ENCODE measurements at regions not wholly inside any gene's neighbourhood (a gene's known extent, or its start where the extent isn't known, plus 50 kb on each side); places are given as distances from the start of the nearest gene placed in this dataset.

GRCh38 chr6:82419132-82419581, 55.5 kb downstream of the TPBG start:
- no peak overlapping the region for H3K4me3 ChIP-seq
- no peak for DNase-seq
- no peaks in the 10 kb centered on the region for H3K27me3 ChIP-seq
- H3K36me3 ChIP-seq = no peaks in the 10 kb centered on the region
- no peaks in the 10 kb centered on the region for H3K9me3 ChIP-seq
- no peak overlapping the region for H3K27ac ChIP-seq
- intact Hi-C loops (cut with DNase I) = no loop called here
- peaks cover 0 to 6% (median 4%) of the 10 kb centered on the region in 3 donors for H3K4me1 ChIP-seq
- WGBS, 2 donors = 80 to 86% methylated on average over 3 of the region's 3 CpGs
- no peak for TF ChIP-seq POLR2A (IDR thresholded peaks at IDR 0.05)
- TF ChIP-seq, protein P1, sequence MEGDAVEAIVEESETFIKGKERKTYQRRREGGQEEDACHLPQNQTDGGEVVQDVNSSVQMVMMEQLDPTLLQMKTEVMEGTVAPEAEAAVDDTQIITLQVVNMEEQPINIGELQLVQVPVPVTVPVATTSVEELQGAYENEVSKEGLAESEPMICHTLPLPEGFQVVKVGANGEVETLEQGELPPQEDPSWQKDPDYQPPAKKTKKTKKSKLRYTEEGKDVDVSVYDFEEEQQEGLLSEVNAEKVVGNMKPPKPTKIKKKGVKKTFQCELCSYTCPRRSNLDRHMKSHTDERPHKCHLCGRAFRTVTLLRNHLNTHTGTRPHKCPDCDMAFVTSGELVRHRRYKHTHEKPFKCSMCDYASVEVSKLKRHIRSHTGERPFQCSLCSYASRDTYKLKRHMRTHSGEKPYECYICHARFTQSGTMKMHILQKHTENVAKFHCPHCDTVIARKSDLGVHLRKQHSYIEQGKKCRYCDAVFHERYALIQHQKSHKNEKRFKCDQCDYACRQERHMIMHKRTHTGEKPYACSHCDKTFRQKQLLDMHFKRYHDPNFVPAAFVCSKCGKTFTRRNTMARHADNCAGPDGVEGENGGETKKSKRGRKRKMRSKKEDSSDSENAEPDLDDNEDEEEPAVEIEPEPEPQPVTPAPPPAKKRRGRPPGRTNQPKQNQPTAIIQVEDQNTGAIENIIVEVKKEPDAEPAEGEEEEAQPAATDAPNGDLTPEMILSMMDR (IDR thresholded peaks at IDR 0.05) = no peak

DNA sequence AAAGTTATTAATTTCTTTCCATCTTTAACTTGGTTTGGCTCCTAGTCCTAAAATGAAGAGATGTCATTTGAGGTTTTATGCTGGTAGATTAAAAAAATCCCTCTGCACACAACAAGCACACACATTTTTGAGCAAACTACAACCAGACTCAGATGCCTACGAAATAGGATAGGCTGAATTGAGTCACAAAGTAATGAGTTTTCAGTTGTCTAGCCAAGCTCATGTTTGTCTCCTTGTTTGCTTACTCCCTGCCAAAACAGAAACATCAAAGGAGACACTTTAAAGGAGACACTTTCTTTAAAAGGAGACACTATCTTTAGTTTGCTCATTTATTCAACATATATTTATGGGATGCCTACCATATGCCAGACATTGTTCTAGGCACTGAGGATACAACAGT, 56.2 kb downstream of the TPBG start:
- intact Hi-C loops (cut with DNase I) = no loop called here
- no peak for TF ChIP-seq POLR2A (IDR thresholded peaks at IDR 0.05)
- TF ChIP-seq, protein P1 (IDR thresholded peaks at IDR 0.05) = no peak
- 13 to 35% methylated on average over 1 of the region's 1 CpG for WGBS, 2 donors
- peaks cover 0 to 6% (median 4%) of the 10 kb centered on the region in 3 donors for H3K4me1 ChIP-seq
- DNase-seq = no peak
- H3K27me3 ChIP-seq = no peaks in the 10 kb centered on the region
- H3K4me3 ChIP-seq = no peak overlapping the region
- H3K36me3 ChIP-seq = no peaks in the 10 kb centered on the region
- no peak overlapping the region for H3K27ac ChIP-seq
- H3K9me3 ChIP-seq = no peaks in the 10 kb centered on the region

- no peaks in the 10 kb centered on the region for H3K36me3 ChIP-seq
- H3K4me1 ChIP-seq = no peaks in the 10 kb centered on the region
- no peaks in the 10 kb centered on the region for H3K9me3 ChIP-seq
- no peak for DNase-seq
- intact Hi-C loops (cut with DNase I) = no loop called here
- no peak overlapping the region for H3K4me3 ChIP-seq
- TF ChIP-seq POLR2A (IDR thresholded peaks at IDR 0.05) = no peak
- TF ChIP-seq, protein P1 (IDR thresholded peaks at IDR 0.05) = no peak
- H3K27ac ChIP-seq = no peak overlapping the region
- no peaks in the 10 kb centered on the region for H3K27me3 ChIP-seq
Measured at GRCh38 chr6:82430611-82431010, 67.0 kb downstream of the TPBG start.

- TF ChIP-seq, protein P1 (IDR thresholded peaks at IDR 0.05) = no peak
- no peak for TF ChIP-seq POLR2A (IDR thresholded peaks at IDR 0.05)
- Histone ChIP-seq H3K9me3 (no peaks in the 10 kb centered on the region), H3K4me1 (no peaks in the 10 kb centered on the region), H3K36me3 (no peaks in the 10 kb centered on the region), H3K27ac (no peak overlapping the region), H3K4me3 (no peak overlapping the region), H3K27me3 (no peaks in the 10 kb centered on the region)
- intact Hi-C loops (cut with DNase I) = no loop called here
- no peak for DNase-seq
- WGBS, 2 donors = 79 to 100% methylated on average over 2 of the region's 2 CpGs
Measured at GRCh38 chr6:82436740-82437139, 73.1 kb downstream of the TPBG start.

DNA sequence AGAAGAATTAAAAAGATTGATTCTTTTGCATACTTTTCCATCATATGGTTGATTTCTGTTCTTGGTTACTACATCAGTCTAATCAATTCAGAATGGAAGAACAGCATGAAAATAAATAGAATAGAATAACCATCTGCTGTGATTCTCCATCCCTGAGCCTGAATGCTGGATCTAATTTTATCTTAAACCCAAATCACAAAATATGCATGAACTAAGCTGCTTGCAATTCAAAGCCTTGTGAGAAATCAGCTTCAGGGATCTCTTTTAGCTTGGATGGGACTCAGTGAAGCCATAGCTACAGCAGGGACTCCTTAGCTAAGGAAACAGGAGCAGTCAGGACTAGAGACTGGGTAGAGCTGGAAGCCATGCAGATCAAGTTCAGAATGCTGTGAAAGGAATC, 74.1 kb downstream of the TPBG start:
- Histone ChIP-seq H3K9me3 (no peaks in the 10 kb centered on the region), H3K4me3 (no peak overlapping the region), H3K27ac (no peak overlapping the region), H3K27me3 (no peaks in the 10 kb centered on the region), H3K4me1 (no peaks in the 10 kb centered on the region), H3K36me3 (no peaks in the 10 kb centered on the region)
- TF ChIP-seq, protein P1 (IDR thresholded peaks at IDR 0.05) = no peak
- no peak for TF ChIP-seq POLR2A (IDR thresholded peaks at IDR 0.05)
- intact Hi-C loops (cut with DNase I) = no loop called here
- no peak for DNase-seq

Measured in esophagus squamous epithelium (tissue), 5 donors.